GM18502 (cell line): ENCODE measurements at regions not wholly inside any gene's neighbourhood (a gene's known extent, or its start where the extent isn't known, plus 50 kb on each side); places are given as distances from the start of the nearest gene placed in this dataset.

Experiments used
- ATAC-seq: cut with Tn5 transposase; IDR thresholded peaks from one replicate; pipeline ENCODE4 v1.9.1; 2021; ENCODE audit warnings: mild to moderate bottlenecking; ENCODE audit not compliant: unreplicated experiment, poor library complexity

GRCh38 chr4:22911285-22911684, 218.5 kb downstream of the GBA3 start:
- ATAC-seq, result no peak

GRCh38 chr4:22910200-22910599, 217.5 kb downstream of the GBA3 start:
- ATAC-seq, result no peak

- no peak for ATAC-seq
Measured at GRCh38 chr4:22906045-22906444, 213.3 kb downstream of the GBA3 start.

GRCh38 chr4:22903913-22904312, 211.2 kb downstream of the GBA3 start:
- no peak for ATAC-seq

- ATAC-seq, result no peak
Measured at GRCh38 chr4:22901631-22902030, 208.9 kb downstream of the GBA3 start.

- ATAC-seq, result no peak
Measured at GRCh38 chr4:22900876-22901275, 208.1 kb downstream of the GBA3 start.

GRCh38 chr4:22897520-22898108, 204.9 kb downstream of the GBA3 start:
- ATAC-seq, result no peak

GRCh38 chr4:22895482-22895881, 202.7 kb downstream of the GBA3 start:
- ATAC-seq, result no peak

- ATAC-seq, result no peak
Measured at GRCh38 chr4:22884157-22884556, 191.4 kb downstream of the GBA3 start.

GRCh38 chr4:22881411-22881810, 188.7 kb downstream of the GBA3 start:
- no peak for ATAC-seq

GRCh38 chr4:22877486-22878052, 184.8 kb downstream of the GBA3 start:
- ATAC-seq, result no peak

- ATAC-seq, result no peak
Measured at GRCh38 chr4:22876270-22876669, 183.5 kb downstream of the GBA3 start.

GRCh38 chr4:22875587-22876257, 183.0 kb downstream of the GBA3 start:
- no peak for ATAC-seq

- ATAC-seq, result no peak
Measured at GRCh38 chr4:22874334-22874912, 181.7 kb downstream of the GBA3 start.

- ATAC-seq, result no peak
Measured at GRCh38 chr4:22873899-22874298, 181.2 kb downstream of the GBA3 start.

- no peak for ATAC-seq
Measured at GRCh38 chr4:22870847-22871449, 178.2 kb downstream of the GBA3 start.

GRCh38 chr4:22869235-22869634, 176.5 kb downstream of the GBA3 start:
- no peak for ATAC-seq
